H7 (cell line): ENCODE measurements at regions not wholly inside any gene's neighbourhood (a gene's known extent, or its start where the extent isn't known, plus 50 kb on each side); places are given as distances from the start of the nearest gene placed in this dataset.

Experiments
- DNase-seq: peaks from one replicate; pipeline ENCODE4 v3.0.0; 2012
- H3K27me3 ChIP-seq: 2 replicates; pipeline ENCODE4 v1.6.0; 2011; ENCODE audit warnings: mild to moderate bottlenecking, low read length; ENCODE audit not compliant: control insufficient read depth, insufficient read depth
- H3K36me3 ChIP-seq: replicated peaks from 2 replicates; pipeline ENCODE4 v1.5.1; 2011; ENCODE audit warnings: low read length; ENCODE audit not compliant: control insufficient read depth, insufficient read depth
- H3K4me3 ChIP-seq: 2 replicates; pipeline ENCODE4 v1.5.1; 2011; ENCODE audit warnings: low read depth, mild to moderate bottlenecking, control low read depth, low read length, moderate library complexity; ENCODE audit not compliant: insufficient read depth

DNA sequence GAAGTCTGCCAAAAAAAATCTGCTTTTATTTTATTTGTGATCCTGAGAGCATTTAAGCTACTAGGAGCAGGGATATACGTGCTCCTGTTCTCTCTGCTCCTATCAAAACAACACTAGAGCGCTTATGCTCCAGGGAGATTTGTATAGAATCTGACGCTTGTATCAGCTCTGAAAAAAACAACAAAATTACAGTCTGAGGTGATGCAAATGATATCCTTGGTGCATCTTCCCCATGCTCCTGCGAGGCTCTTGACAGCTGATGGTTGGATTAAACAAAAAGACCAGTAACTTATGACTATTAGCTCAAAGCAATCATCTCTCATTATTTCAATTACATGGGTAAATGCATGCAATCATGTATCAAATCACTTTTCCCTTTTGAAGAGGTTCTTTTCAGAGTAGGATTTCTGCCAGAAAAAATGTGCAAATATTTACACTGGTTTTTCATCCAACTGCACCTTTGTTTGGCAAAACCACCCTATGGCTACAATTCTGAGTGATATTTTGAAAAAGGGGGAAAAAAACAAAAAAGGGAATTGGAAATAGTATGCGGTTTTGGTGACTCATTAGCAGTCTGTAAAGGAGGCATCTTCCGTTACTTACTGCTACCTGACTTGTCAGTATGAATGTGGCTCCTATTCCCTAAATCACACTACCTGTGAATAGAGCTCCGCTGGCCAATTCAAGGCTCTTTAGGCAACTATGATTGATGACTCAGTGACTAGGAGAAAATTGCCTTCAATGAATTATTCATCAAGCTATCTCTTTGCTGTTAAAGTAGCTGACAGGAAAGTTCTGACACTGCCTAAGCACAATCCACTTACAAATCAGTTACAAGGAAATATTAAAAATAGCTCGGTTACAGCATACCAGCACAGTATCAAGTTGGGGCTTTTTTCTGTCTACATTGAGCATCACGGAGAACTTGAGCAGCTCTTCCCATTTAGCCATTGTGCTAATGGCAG, 450.0 kb downstream of the FOXG1 start:
- H3K27me3 ChIP-seq: no peaks in the 10 kb centered on the region
- no peak overlapping the region for H3K4me3 ChIP-seq
- no peaks in the 10 kb centered on the region for H3K36me3 ChIP-seq
- DNase-seq: no peak

- H3K36me3 ChIP-seq: no peaks in the 10 kb centered on the region
- no peak for DNase-seq
- H3K27me3 ChIP-seq: no peaks in the 10 kb centered on the region
- no peak overlapping the region for H3K4me3 ChIP-seq
Measured at GRCh38 chr14:29217813-29218450, 451.3 kb downstream of the FOXG1 start.

- no peak for DNase-seq
- Histone ChIP-seq H3K4me3 (no peak overlapping the region), H3K36me3 (no peaks in the 10 kb centered on the region), H3K27me3 (no peaks in the 10 kb centered on the region)
Measured at GRCh38 chr14:29220072-29220471, 453.5 kb downstream of the FOXG1 start.

DNA sequence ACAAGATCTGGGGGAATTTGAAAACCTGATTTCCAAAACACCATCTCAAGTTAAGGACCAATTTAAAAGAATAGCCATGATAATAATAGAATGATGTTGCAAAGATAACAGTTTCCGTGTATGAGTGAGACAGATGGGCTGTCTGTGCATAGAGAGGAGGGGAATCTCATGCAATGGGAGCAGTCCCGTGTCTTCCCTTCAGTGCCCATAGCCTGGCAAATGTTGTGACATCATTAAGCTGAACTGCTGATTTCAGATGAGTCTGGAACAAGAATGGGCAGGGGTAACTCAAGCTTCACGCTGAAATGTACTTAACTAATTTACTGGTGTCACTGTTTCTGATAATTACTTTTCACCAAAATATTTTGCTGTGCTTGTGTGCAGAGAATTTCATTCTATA, 454.0 kb downstream of the FOXG1 start:
- no peak overlapping the region for H3K4me3 ChIP-seq
- no peaks in the 10 kb centered on the region for H3K36me3 ChIP-seq
- H3K27me3 ChIP-seq: no peaks in the 10 kb centered on the region
- no peak for DNase-seq

GRCh38 chr14:29222006-29222405, 455.4 kb downstream of the FOXG1 start:
- H3K36me3 ChIP-seq: no peaks in the 10 kb centered on the region
- H3K27me3 ChIP-seq: no peaks in the 10 kb centered on the region
- H3K4me3 ChIP-seq: no peak overlapping the region
- DNase-seq: no peak

DNA sequence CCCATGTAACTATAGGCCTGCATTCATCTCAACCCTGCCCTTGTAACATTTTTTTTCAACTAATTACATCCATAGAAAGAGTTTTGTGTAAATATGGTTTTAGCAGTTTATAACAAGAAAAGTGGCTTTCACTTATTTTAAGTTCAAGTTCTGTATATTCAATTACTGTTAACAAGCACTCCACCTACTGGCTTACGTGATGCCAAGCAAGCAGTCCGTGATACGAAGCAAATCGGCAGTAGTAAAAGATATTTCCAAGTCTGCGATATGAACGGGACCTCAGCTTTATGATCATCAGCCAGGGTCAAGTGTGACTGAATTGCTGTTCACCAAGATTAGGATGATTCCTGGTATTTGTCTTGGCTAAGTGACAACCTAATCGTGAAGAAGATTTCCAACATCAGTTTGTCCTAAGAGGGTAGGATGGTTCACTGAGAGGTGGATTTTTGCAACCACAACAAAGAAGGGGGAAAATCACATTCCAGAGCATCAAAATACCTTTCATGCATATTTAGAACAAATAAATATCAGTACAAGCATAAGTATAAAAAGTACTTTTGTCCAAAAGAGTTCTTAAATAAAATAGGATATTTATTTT, 456.2 kb downstream of the FOXG1 start:
- Histone ChIP-seq H3K27me3 (no peaks in the 10 kb centered on the region), H3K4me3 (no peak overlapping the region), H3K36me3 (no peaks in the 10 kb centered on the region)
- DNase-seq: peak; percentile 2

GRCh38 chr14:29223947-29224346, 457.4 kb downstream of the FOXG1 start:
- Histone ChIP-seq H3K4me3 (no peak overlapping the region), H3K27me3 (no peaks in the 10 kb centered on the region), H3K36me3 (no peaks in the 10 kb centered on the region)
- no peak for DNase-seq

GRCh38 chr14:29227631-29228030, 461.0 kb downstream of the FOXG1 start:
- DNase-seq: no peak
- no peak overlapping the region for H3K4me3 ChIP-seq
- no peaks in the 10 kb centered on the region for H3K27me3 ChIP-seq
- H3K36me3 ChIP-seq: no peaks in the 10 kb centered on the region

- Histone ChIP-seq H3K36me3 (no peaks in the 10 kb centered on the region), H3K27me3 (no peaks in the 10 kb centered on the region), H3K4me3 (no peak overlapping the region)
- DNase-seq: no peak
Measured at GRCh38 chr14:29232153-29232552, 465.6 kb downstream of the FOXG1 start.

- Histone ChIP-seq H3K36me3 (no peaks in the 10 kb centered on the region), H3K4me3 (no peak overlapping the region), H3K27me3 (no peaks in the 10 kb centered on the region)
- no peak for DNase-seq
Measured at GRCh38 chr14:29232711-29233110, 466.1 kb downstream of the FOXG1 start.

DNA sequence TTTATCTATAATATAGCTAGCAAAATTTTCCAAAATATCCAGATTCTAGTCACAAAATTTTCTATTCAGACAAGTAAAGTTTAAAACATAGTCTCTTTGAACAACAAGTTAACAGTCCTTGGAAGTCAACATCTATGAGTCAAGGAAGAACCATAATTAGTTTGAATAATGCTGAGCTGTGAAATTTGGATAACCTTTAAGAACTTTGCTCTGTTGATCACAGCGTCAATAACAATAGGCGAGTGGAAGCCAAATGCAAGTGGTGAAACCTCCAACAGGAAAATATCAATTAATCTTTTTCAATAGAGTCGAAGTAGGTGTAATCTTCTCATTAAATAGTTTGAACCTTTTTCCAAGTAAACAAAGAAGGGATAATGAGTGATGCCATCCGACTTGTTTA, 466.6 kb downstream of the FOXG1 start:
- no peak overlapping the region for H3K4me3 ChIP-seq
- no peak for DNase-seq
- H3K36me3 ChIP-seq: no peaks in the 10 kb centered on the region
- no peaks in the 10 kb centered on the region for H3K27me3 ChIP-seq

DNA sequence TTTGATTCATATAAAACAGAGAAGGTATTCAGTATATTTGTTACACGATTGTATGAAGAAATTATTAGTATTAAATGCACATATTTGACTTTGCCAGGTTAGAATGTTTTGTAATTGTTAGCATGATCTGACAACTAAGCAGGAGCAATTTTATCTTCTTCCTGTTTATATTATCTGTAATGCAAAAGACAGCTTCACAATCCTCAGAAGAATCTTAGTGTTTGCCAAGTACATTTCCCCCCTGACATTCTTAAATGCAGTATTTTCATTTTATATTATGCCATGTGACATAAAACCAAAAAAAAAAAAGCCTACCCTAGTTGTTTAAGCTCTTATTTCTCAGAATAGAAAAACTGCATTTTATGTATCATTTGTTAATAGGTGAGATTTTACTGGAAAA, 469.4 kb downstream of the FOXG1 start:
- Histone ChIP-seq H3K4me3 (no peak overlapping the region), H3K36me3 (no peaks in the 10 kb centered on the region), H3K27me3 (no peaks in the 10 kb centered on the region)
- no peak for DNase-seq

GRCh38 chr14:29236401-29236800, 469.8 kb downstream of the FOXG1 start:
- Histone ChIP-seq H3K27me3 (no peaks in the 10 kb centered on the region), H3K36me3 (no peaks in the 10 kb centered on the region), H3K4me3 (no peak overlapping the region)
- DNase-seq: no peak

DNA sequence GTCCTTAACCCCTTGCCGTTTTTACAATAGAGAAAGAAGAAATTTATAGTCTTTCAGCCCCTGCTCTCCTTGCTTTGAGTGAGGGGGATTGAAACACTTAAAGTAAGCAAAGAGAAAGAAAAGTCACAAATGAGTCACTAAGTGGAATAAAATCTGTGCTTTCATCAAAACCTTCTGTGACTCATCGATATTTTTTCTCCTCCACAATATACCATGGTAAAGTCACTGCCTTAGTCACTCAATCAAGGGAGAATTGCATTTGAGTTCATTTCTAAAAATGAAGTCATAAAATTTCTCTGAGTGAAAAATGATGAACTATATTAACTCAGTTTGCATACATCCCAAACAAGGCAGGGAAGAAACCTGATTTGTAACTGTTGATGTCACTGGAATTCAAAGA, 470.3 kb downstream of the FOXG1 start:
- Histone ChIP-seq H3K4me3 (no peak overlapping the region), H3K36me3 (no peaks in the 10 kb centered on the region), H3K27me3 (no peaks in the 10 kb centered on the region)
- no peak for DNase-seq

- H3K27me3 ChIP-seq: no peaks in the 10 kb centered on the region
- DNase-seq: no peak
- no peaks in the 10 kb centered on the region for H3K36me3 ChIP-seq
- no peak overlapping the region for H3K4me3 ChIP-seq
Measured at GRCh38 chr14:29240066-29240465, 473.5 kb downstream of the FOXG1 start.
